ENCODE measurements at regions not wholly inside any gene's neighbourhood (a gene's known extent, or its start where the extent isn't known, plus 50 kb on each side); places are given as distances from the start of the nearest gene placed in this dataset.
"Not testable (repeated sequence)": the region's sequence is repeated elsewhere in the genome, so short reads cannot be mapped to it uniquely, and the experiment has no call there.

- no peak overlapping the region for H3K27ac Mint-ChIP-seq
- ATAC-seq: no peak
- H3K9me3 Mint-ChIP-seq: peaks cover 22% of the 10 kb centered on the region
- H3K36me3 Mint-ChIP-seq: peaks cover 21% of the 10 kb centered on the region
- H3K4me1 Mint-ChIP-seq: peaks cover 37% of the 10 kb centered on the region
- H3K4me3 Mint-ChIP-seq: no peak overlapping the region
- H3K27me3 Mint-ChIP-seq (ENCODE audit: low read depth): peaks cover 18% of the 10 kb centered on the region
- CTCF ChIA-PET: no interaction called here
- no peak for DNase-seq (ENCODE audit: low spot score)
- TF ChIP-seq MXD4 (CRISPR knock-in tag; IDR thresholded peaks at IDR 0.05; ENCODE audit: borderline replicate concordance) (no peak), SP1 (CRISPR knock-in tag; conservative IDR thresholded peaks at IDR 0.05) (no peak), RELA (CRISPR knock-in tag; IDR thresholded peaks at IDR 0.05; ENCODE audit: borderline replicate concordance) (no peak), E2F4 (CRISPR knock-in tag; IDR thresholded peaks at IDR 0.05; ENCODE audit: borderline replicate concordance, low read depth) (no peak), ZNF317 (CRISPR knock-in tag; IDR thresholded peaks at IDR 0.05; ENCODE audit: borderline replicate concordance, low read depth) (no peak), SMAD3 (CRISPR knock-in tag; IDR thresholded peaks at IDR 0.05; ENCODE audit: borderline replicate concordance) (no peak), NR2C2 (CRISPR knock-in tag; IDR thresholded peaks at IDR 0.05) (no peak), ZSCAN18 (CRISPR knock-in tag; IDR thresholded peaks at IDR 0.05) (no peak), TEAD4 (CRISPR knock-in tag; IDR thresholded peaks at IDR 0.05) (no peak), RORB (CRISPR knock-in tag; IDR thresholded peaks at IDR 0.05) (no peak)
- TF ChIP-seq, protein P1, sequence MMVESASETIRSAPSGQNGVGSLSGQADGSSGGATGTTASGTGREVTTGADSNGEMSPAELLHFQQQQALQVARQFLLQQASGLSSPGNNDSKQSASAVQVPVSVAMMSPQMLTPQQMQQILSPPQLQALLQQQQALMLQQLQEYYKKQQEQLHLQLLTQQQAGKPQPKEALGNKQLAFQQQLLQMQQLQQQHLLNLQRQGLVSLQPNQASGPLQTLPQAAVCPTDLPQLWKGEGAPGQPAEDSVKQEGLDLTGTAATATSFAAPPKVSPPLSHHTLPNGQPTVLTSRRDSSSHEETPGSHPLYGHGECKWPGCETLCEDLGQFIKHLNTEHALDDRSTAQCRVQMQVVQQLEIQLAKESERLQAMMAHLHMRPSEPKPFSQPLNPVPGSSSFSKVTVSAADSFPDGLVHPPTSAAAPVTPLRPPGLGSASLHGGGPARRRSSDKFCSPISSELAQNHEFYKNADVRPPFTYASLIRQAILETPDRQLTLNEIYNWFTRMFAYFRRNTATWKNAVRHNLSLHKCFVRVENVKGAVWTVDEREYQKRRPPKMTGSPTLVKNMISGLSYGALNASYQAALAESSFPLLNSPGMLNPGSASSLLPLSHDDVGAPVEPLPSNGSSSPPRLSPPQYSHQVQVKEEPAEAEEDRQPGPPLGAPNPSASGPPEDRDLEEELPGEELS (CRISPR knock-in tag; IDR thresholded peaks at IDR 0.05): no peak
- POLR2A ChIA-PET: no interaction called here
Observed at GRCh38 chr1:38481871-38482826, 377.4 kb downstream of the RRAGC start.

DNA sequence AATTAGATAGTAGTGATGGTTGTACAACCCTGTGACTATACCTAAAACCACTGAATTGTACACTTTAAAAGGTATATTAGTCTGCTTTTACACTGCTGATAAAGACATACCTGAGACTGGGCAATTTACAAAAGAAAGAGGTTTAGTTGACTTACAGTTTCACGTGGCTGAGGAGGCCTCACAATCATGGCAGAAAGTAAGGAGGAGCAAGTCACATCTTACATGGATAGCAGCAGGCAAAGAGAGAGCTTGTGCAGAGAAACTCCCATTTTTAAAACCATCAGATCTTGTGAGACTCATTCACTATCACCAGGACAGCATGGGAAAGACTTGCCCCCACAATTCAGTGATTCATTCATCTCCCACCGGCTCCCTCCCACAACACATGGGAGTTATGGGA, 379.9 kb downstream of the RRAGC start:
- Mint-ChIP-seq H3K4me1 (peaks cover 35% of the 10 kb centered on the region), H3K27me3 (ENCODE audit: low read depth) (peaks cover 30% of the 10 kb centered on the region), H3K36me3 (peaks cover 21% of the 10 kb centered on the region), H3K9me3 (peaks cover 22% of the 10 kb centered on the region)
- H3K27ac Mint-ChIP-seq; H3K4me3 Mint-ChIP-seq; DNase-seq (ENCODE audit: low spot score); POLR2A ChIA-PET; ATAC-seq: not testable (repeated sequence)
- CTCF ChIA-PET: interaction anchor here (1.6 kb wide), 1 partner anchor 10 kb away, joined by 5 read pairs; no protein-coding TSS in a partner anchor

DNA sequence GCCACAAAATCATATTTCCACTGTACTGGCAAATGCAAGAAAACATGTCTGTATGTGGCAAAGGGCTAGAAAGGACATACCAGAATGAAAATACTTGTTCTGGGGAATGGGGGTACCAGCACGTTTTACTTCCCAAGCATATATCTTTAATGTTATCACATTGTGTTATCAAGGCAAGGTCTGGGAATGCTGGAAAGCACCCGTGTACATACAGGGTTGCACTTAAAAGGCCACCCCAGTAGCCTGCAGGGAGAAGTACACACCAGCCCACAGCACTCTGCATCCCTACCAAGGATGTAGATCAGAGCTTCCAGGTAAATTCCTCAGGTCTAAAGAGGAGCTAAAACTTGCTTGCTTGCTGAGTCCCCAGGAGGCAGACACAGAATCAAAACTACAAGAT, 381.8 kb downstream of the RRAGC start:
- Mint-ChIP-seq H3K36me3 (peaks cover 21% of the 10 kb centered on the region), H3K27me3 (ENCODE audit: low read depth) (peaks cover 30% of the 10 kb centered on the region), H3K4me1 (peaks cover 31% of the 10 kb centered on the region), H3K27ac (no peak overlapping the region), H3K4me3 (no peak overlapping the region), H3K9me3 (peaks cover 22% of the 10 kb centered on the region)
- ATAC-seq: no peak
- DNase-seq (ENCODE audit: low spot score): no peak
- TF ChIP-seq TEAD4 (CRISPR knock-in tag; IDR thresholded peaks at IDR 0.05): no peak
- POLR2A ChIA-PET: no interaction called here
- CTCF ChIA-PET: interaction anchor here (0.7 to 1.1 kb wide), 3 partner anchors 12 to 80 kb away, joined by 3 to 5 read pairs (median 4); no protein-coding TSS in a partner anchor

- CTCF ChIA-PET: interaction anchor here (1.6 to 3.1 kb wide), 3 partner anchors 13 to 26 kb away, joined by 5 to 24 read pairs (median 10); no protein-coding TSS in a partner anchor
- H3K9me3 Mint-ChIP-seq: peaks cover 22% of the 10 kb centered on the region
- DNase-seq (ENCODE audit: low spot score) (no peak), ATAC-seq (peak; percentile 20)
- H3K27me3 Mint-ChIP-seq (ENCODE audit: low read depth): peaks cover 30% of the 10 kb centered on the region
- peak overlapping the region; percentile 93 for H3K27ac Mint-ChIP-seq
- H3K36me3 Mint-ChIP-seq: peaks cover 21% of the 10 kb centered on the region
- peaks cover 31% of the 10 kb centered on the region for H3K4me1 Mint-ChIP-seq
- POLR2A ChIA-PET: interaction anchor here (0.9 to 1.6 kb wide), 4 partner anchors 9 to 394 kb away, joined by 3 to 5 read pairs (median 4); no protein-coding TSS in a partner anchor
- peak overlapping the region; percentile 78 for H3K4me3 Mint-ChIP-seq
- TF ChIP-seq NFATC4 (CRISPR knock-in tag; IDR thresholded peaks at IDR 0.05) (no peak), USF1 (CRISPR knock-in tag; IDR thresholded peaks at IDR 0.05) (no peak), HMGXB4 (CRISPR knock-in tag; IDR thresholded peaks at IDR 0.05) (no peak), TEAD4 (CRISPR knock-in tag; IDR thresholded peaks at IDR 0.05) (no peak), NR1H2 (CRISPR knock-in tag; IDR thresholded peaks at IDR 0.05) (no peak)
- TF ChIP-seq, protein P2, sequence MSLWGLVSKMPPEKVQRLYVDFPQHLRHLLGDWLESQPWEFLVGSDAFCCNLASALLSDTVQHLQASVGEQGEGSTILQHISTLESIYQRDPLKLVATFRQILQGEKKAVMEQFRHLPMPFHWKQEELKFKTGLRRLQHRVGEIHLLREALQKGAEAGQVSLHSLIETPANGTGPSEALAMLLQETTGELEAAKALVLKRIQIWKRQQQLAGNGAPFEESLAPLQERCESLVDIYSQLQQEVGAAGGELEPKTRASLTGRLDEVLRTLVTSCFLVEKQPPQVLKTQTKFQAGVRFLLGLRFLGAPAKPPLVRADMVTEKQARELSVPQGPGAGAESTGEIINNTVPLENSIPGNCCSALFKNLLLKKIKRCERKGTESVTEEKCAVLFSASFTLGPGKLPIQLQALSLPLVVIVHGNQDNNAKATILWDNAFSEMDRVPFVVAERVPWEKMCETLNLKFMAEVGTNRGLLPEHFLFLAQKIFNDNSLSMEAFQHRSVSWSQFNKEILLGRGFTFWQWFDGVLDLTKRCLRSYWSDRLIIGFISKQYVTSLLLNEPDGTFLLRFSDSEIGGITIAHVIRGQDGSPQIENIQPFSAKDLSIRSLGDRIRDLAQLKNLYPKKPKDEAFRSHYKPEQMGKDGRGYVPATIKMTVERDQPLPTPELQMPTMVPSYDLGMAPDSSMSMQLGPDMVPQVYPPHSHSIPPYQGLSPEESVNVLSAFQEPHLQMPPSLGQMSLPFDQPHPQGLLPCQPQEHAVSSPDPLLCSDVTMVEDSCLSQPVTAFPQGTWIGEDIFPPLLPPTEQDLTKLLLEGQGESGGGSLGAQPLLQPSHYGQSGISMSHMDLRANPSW (CRISPR knock-in tag; conservative IDR thresholded peaks at IDR 0.05; ENCODE audit: low read depth): no peak
Observed at GRCh38 chr1:38476850-38477178, 382.8 kb downstream of the RRAGC start.

Measured in WTC11 (cell line).